H9 (cell line): ENCODE measurements at regions not wholly inside any gene's neighbourhood (a gene's known extent, or its start where the extent isn't known, plus 50 kb on each side); places are given as distances from the start of the nearest gene placed in this dataset.

Experiments
- DNase-seq: peaks from one replicate; pipeline ENCODE4 v3.0.0-alpha.2; 2017
- H2AFZ ChIP-seq: one replicate; pipeline ENCODE4 v1.6.1; 2013; ENCODE audit warnings: mild to moderate bottlenecking, low read length, control low read depth, moderate library complexity
- H2AK5ac ChIP-seq: 2 replicates; pipeline ENCODE4 v1.6.1; 2013; ENCODE audit warnings: low read length, control low read depth, mixed read lengths; ENCODE audit not compliant: insufficient read length
- H2BK120ac ChIP-seq: one replicate; pipeline ENCODE4 v1.6.1; 2013; ENCODE audit warnings: low read depth, mild to moderate bottlenecking, low read length, control low read depth, inconsistent platforms; ENCODE audit not compliant: poor library complexity, severe bottlenecking
- H2BK12ac ChIP-seq: 2 replicates; pipeline ENCODE4 v1.6.1; 2013; ENCODE audit warnings: low read length, control low read depth, mixed read lengths, low read depth; ENCODE audit not compliant: insufficient read length
- H2BK15ac ChIP-seq: 2 replicates; pipeline ENCODE4 v1.6.1; 2013; ENCODE audit warnings: low read depth, low read length, control low read depth
- H2BK20ac ChIP-seq: one replicate; pipeline ENCODE4 v1.6.1; 2013; ENCODE audit warnings: low read depth, mild to moderate bottlenecking, low read length, control low read depth, inconsistent platforms; ENCODE audit not compliant: poor library complexity, severe bottlenecking
- H2BK5ac ChIP-seq: 2 replicates; pipeline ENCODE4 v1.6.1; 2013; ENCODE audit warnings: low read length, control low read depth, mixed read lengths; ENCODE audit not compliant: insufficient read length
- H3K14ac ChIP-seq: 2 replicates; pipeline ENCODE4 v1.6.1; 2013; ENCODE audit warnings: low read length, control low read depth; ENCODE audit not compliant: insufficient read depth
- H3K18ac ChIP-seq: 2 replicates; pipeline ENCODE4 v1.6.1; 2013; ENCODE audit warnings: low read depth, mild to moderate bottlenecking, mixed read lengths, low read length, control low read depth; ENCODE audit not compliant: insufficient read length
- H3K23ac ChIP-seq: 2 replicates; pipeline ENCODE4 v1.6.1; 2013; ENCODE audit warnings: low read length, control low read depth, mixed read lengths, low read depth; ENCODE audit not compliant: insufficient read length
- H3K23me2 ChIP-seq: 2 replicates; pipeline ENCODE4 v1.6.1; 2013; ENCODE audit warnings: low read depth, mild to moderate bottlenecking, mixed read lengths, low read length, control low read depth; ENCODE audit not compliant: insufficient read length, poor library complexity, severe bottlenecking
- H3K27ac ChIP-seq: 2 replicates; pipeline ENCODE4 v1.5.1; 2013; ENCODE audit warnings: low read length, control low read depth, mixed read lengths, low read depth; ENCODE audit not compliant: insufficient read length
- H3K27me3 ChIP-seq: 2 replicates; pipeline ENCODE4 v1.6.1; 2013; ENCODE audit warnings: low read length, control low read depth, inconsistent platforms; ENCODE audit not compliant: insufficient read depth
- H3K4ac ChIP-seq: 2 replicates; pipeline ENCODE4 v1.6.1; 2013; ENCODE audit warnings: low read depth, mild to moderate bottlenecking, control low read depth, inconsistent platforms, low read length, moderate library complexity
- H3K4me1 ChIP-seq: 2 replicates; pipeline ENCODE4 v1.6.1; 2013; ENCODE audit warnings: low read length, control low read depth, inconsistent platforms; ENCODE audit not compliant: insufficient read depth
- H3K4me2 ChIP-seq: 2 replicates; pipeline ENCODE4 v1.6.1; 2013; ENCODE audit warnings: low read length, control low read depth, mixed read lengths; ENCODE audit not compliant: insufficient read length, insufficient read depth
- H3K56ac ChIP-seq: 2 replicates; pipeline ENCODE4 v1.6.1; 2013; ENCODE audit warnings: low read depth, mild to moderate bottlenecking, mixed read lengths, low read length, control low read depth; ENCODE audit not compliant: insufficient read length
- H3K79me1 ChIP-seq: 2 replicates; pipeline ENCODE4 v1.6.1; 2013; ENCODE audit warnings: low read depth, mild to moderate bottlenecking, moderate library complexity, low read length, control low read depth, inconsistent platforms; ENCODE audit not compliant: insufficient read depth, poor library complexity, severe bottlenecking
- H3K79me2 ChIP-seq: 2 replicates; pipeline ENCODE4 v1.6.1; 2013; ENCODE audit warnings: low read length, control low read depth, inconsistent platforms; ENCODE audit not compliant: insufficient read depth
- H3K9ac ChIP-seq: 2 replicates; pipeline ENCODE4 v1.6.1; 2013; ENCODE audit warnings: low read length, control low read depth, mixed read lengths; ENCODE audit not compliant: insufficient read length; ENCODE audit errors: extremely low read depth
- H3K9me3 ChIP-seq: one replicate; pipeline ENCODE4 v1.6.1; 2013; ENCODE audit warnings: low read depth, low read length, inconsistent platforms; ENCODE audit not compliant: control insufficient read depth
- H3T11ph ChIP-seq: one replicate; pipeline ENCODE4 v1.6.1; 2013; ENCODE audit warnings: mild to moderate bottlenecking, low read length, control low read depth, inconsistent platforms
- H4K20me1 ChIP-seq: one replicate; pipeline ENCODE4 v1.6.1; 2013; ENCODE audit not compliant: control insufficient read depth, insufficient read length, insufficient read depth
- H4K5ac ChIP-seq: 2 replicates; pipeline ENCODE4 v1.6.1; 2013; ENCODE audit warnings: low read depth, mild to moderate bottlenecking, mixed read lengths, low read length, control low read depth; ENCODE audit not compliant: insufficient read length
- H4K8ac ChIP-seq: replicated peaks from 2 replicates; pipeline ENCODE4 v1.6.1; 2013; ENCODE audit warnings: low read length, control low read depth, mixed read lengths, low read depth; ENCODE audit not compliant: insufficient read length
- H4K91ac ChIP-seq: 2 replicates; pipeline ENCODE4 v1.6.1; 2013; ENCODE audit warnings: low read depth, mild to moderate bottlenecking, moderate library complexity, mixed read lengths, low read length, control low read depth; ENCODE audit not compliant: insufficient read length
- H3K27ac Mint-ChIP-seq, 3 experiments: 2 replicates in 2 of 3; 3 replicates in 1 of 3; pipeline ENCODE4 v1.8.0; 2020 to 2021; ENCODE audit warnings: mixed read lengths in 3 of 3, mild to moderate bottlenecking in 1 of 3, moderate library complexity in 1 of 3
- H3K27me3 Mint-ChIP-seq: 2 replicates; pipeline ENCODE4 v1.8.0; 2021; ENCODE audit warnings: low read depth, mild to moderate bottlenecking, moderate library complexity, mixed read lengths
- H3K36me3 Mint-ChIP-seq, 3 experiments: 2 replicates in 2 of 3; 3 replicates in 1 of 3; pipeline ENCODE4 v1.8.0; 2020 to 2021; ENCODE audit warnings: low read depth in 3 of 3, mixed read lengths in 3 of 3; ENCODE audit not compliant: insufficient read depth in 1 of 3
- H3K4me1 Mint-ChIP-seq, 2 experiments: 2 replicates each; pipeline ENCODE4 v1.8.0; 2020; ENCODE audit warnings: mixed read lengths in 2 of 2
- H3K4me3 Mint-ChIP-seq, 2 experiments: 2 replicates in 1 of 2; 3 replicates in 1 of 2; pipeline ENCODE4 v1.8.0; 2020 to 2021; ENCODE audit warnings: mild to moderate bottlenecking in 2 of 2, mixed read lengths in 2 of 2, moderate library complexity in 1 of 2
- H3K9me3 Mint-ChIP-seq, 2 experiments: 2 replicates in 1 of 2; 3 replicates in 1 of 2; pipeline ENCODE4 v1.8.0; 2020; ENCODE audit warnings: mild to moderate bottlenecking in 2 of 2, mixed read lengths in 2 of 2, moderate library complexity in 1 of 2
- CTCF ChIP-seq: fragments of 200-600 bp; sonication (generic); conservative IDR thresholded peaks from 3 replicates; pipeline ENCODE4 v1.8.0; 2021; ENCODE audit warnings: antibody characterized with exemption, mild to moderate bottlenecking
- WGBS: extraction: QIAGEN DNeasy Blood & Tissue Kit; methylation state at CpG from one replicate; pipeline ENCODE4 v1.1.7; 2013; ENCODE audit warnings: missing lambda C conversion rate, low lambda C conversion rate, mixed read lengths; ENCODE audit not compliant: insufficient read length; ENCODE audit errors: extremely low coverage; 5-methylcytosine and 5-hydroxymethylcytosine counted together

DNA sequence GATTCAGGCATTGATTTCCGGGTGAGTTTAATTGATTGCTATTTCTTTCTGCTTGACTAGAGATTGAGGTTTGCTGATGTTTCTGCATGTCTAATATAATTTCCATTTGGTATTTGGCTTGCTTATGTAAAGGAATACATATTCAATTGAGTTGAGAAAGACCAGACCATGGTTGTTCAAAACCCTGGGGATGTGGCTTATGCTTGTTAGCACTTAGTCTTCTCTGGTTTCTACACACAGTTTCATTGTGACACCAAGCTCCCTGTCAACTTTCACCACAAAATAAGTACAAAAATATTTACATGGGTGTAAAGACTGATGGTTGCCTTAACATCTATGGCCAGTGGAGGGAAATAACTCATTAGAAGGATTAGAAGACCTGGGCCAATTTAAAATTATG is 209.6 kb downstream of the CDH26 start:
- H3K27ac Mint-ChIP-seq = no peak overlapping the region
- H3K9ac ChIP-seq = no peak overlapping the region

More for the DNA sequence above, 209.6 kb downstream of the CDH26 start:
- Histone ChIP-seq H2BK20ac (no peak overlapping the region), H3K4ac (no peak overlapping the region), H3K9me3 (no peaks in the 10 kb centered on the region), H3K56ac (no peak overlapping the region), H3K14ac (no peak overlapping the region), H2BK120ac (no peak overlapping the region), H2AFZ (no peak overlapping the region), H3K27me3 (no peaks in the 10 kb centered on the region), H3K23me2 (no peaks in the 10 kb centered on the region), H3K4me2 (no peak overlapping the region), H4K5ac (no peak overlapping the region), H4K20me1 (no peaks in the 10 kb centered on the region), H2AK5ac (no peak overlapping the region), H3K23ac (no peak overlapping the region), H2BK12ac (no peak overlapping the region), H3K27ac (no peak overlapping the region), H4K91ac (no peak overlapping the region), H2BK15ac (no peak overlapping the region), H3K79me1 (no peaks in the 10 kb centered on the region), H4K8ac (no peak overlapping the region), H3K18ac (no peak overlapping the region), H2BK5ac (no peak overlapping the region), H3K4me1 (no peaks in the 10 kb centered on the region), H3T11ph (no peak overlapping the region), H3K79me2 (no peaks in the 10 kb centered on the region)
- Mint-ChIP-seq H3K27me3 (peaks cover 10% of the 10 kb centered on the region), H3K4me3 (no peak overlapping the region), H3K36me3 (no peaks in the 10 kb centered on the region), H3K9me3 (peaks cover 2 to 3% of the 10 kb centered on the region in 2 experiments; a peak in 3 of 5 replicates), H3K4me1 (no peaks in the 10 kb centered on the region)
- no CpG with 5 or more reads among the region's 1 CpG for WGBS
- DNase-seq = no peak
- no peak for TF ChIP-seq CTCF
